ENCODE measurements at regions not wholly inside any gene's neighbourhood (a gene's known extent, or its start where the extent isn't known, plus 50 kb on each side); places are given as distances from the start of the nearest gene placed in this dataset.

DNA sequence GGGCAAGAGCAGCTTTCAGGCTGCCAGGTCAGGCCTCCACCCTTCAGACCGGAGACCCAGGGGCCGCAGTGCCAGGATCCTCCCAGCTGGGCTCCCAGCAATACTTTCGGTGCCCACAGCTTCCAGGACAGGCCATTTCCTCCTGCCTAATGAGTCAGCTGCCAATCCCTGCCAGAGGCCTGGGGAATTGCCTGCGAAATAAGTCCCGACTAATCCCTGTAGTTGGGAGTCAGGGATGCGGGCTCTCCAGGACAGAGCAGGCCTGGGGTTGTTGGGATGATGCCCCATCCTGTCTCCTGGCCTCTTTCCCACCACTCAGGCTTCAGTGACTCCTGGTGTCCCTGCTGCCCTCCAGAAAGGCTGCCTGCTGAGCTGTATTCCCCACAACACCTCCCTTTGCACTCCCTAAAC is 143.5 kb upstream of the UNC5B start:
- TF ChIP-seq, protein P1, sequence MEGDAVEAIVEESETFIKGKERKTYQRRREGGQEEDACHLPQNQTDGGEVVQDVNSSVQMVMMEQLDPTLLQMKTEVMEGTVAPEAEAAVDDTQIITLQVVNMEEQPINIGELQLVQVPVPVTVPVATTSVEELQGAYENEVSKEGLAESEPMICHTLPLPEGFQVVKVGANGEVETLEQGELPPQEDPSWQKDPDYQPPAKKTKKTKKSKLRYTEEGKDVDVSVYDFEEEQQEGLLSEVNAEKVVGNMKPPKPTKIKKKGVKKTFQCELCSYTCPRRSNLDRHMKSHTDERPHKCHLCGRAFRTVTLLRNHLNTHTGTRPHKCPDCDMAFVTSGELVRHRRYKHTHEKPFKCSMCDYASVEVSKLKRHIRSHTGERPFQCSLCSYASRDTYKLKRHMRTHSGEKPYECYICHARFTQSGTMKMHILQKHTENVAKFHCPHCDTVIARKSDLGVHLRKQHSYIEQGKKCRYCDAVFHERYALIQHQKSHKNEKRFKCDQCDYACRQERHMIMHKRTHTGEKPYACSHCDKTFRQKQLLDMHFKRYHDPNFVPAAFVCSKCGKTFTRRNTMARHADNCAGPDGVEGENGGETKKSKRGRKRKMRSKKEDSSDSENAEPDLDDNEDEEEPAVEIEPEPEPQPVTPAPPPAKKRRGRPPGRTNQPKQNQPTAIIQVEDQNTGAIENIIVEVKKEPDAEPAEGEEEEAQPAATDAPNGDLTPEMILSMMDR (IDR thresholded peaks at IDR 0.05): no peak
- TF ChIP-seq POLR2A (IDR thresholded peaks at IDR 0.05): no peak
